Activated CD4-positive, alpha-beta T cell treated with anti-CD3 and anti-CD28 coated beads, Interleukin-2, amount 50 U/mL, for 48 hours (primary cell): ENCODE measurements at regions not wholly inside any gene's neighbourhood (a gene's known extent, or its start where the extent isn't known, plus 50 kb on each side); places are given as distances from the start of the nearest gene placed in this dataset.

ENCODE experiments used
- DNase-seq, 2 experiments: peaks; one replicate each; pipeline ENCODE4 v3.0.0-alpha.2; 2020

DNA sequence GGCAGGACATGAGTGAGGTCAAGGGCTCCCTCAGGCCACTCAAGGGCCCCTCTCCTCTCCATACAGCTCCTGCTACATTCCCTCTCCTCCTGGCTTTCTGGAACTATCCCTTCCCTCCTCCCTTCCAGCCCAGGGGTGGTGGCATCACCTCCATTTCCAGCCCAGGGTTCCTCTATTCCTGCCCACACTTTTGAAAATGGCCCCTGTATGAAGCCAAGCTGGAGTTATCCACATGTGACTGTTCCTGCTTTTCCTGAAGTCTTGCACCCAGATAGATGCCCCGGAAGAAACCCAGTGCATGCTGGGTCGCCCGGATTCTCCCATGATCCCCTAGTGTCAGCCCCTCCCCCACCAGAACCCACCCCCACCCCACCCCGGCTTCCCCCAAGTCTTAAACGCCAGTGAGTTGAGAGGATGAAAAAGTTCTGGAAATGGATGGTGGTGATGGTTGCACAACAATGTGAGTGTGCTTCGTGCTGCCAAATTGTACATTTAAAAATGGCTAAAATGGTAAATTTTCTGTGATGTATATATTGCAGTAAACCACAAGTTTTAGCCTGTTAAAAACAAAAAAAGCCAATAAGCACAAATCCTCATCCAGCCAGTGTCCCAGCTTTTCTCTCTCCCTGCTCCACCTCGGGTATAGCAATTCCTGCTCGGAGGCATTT lies 136.9 kb downstream of the SCARB1 start:
- no peak for DNase-seq

DNA sequence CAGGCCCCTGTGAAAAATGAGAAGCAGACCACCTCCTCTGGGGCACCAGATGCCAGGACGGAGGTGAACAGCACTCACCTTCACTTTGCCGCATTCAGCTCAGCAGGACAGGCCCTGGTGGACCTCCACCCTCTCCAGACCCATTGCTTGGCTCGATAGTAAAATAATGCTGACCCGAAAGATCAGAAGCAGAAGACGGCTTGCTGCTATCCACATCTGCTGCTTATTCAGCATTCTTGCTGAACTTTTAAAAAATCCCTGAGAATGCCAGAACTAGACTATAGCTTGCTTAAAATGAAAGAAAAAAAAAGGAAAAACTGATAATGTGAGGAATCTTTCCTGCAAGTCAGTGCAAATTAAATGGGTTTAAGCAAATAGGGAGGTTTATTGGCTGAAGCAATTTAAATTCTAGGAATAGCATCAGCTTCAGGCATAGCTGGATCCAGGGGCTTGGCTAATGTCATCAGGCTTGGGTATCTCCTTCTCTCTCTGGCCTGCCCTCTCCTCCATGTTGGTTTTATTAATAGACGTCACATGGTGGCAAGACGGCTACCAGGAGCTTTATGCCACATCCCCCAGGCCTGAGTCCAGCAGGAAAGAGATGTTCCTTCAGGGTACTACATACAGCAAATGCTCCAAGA lies 137.9 kb downstream of the SCARB1 start:
- no peak for DNase-seq

DNA sequence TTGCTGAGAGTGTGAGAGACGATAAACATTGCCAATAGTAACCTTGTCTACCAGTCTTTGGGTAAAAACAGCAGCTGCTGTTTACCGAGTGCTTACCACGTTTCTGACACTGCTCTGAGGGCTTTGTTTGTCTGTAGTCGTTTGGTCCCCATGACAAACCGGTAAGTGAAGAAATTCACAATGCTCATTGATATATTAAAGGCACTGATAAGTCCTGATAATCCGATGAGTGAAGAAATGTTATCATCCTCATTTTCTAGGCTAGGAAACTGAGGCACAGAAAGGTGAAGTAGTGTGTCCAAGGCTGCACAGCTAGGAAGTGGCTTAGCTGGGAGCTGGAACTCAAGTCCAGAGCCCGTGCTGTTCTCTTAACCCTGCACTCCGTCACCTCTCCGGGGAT lies 138.6 kb downstream of the SCARB1 start:
- no peak for DNase-seq

DNA sequence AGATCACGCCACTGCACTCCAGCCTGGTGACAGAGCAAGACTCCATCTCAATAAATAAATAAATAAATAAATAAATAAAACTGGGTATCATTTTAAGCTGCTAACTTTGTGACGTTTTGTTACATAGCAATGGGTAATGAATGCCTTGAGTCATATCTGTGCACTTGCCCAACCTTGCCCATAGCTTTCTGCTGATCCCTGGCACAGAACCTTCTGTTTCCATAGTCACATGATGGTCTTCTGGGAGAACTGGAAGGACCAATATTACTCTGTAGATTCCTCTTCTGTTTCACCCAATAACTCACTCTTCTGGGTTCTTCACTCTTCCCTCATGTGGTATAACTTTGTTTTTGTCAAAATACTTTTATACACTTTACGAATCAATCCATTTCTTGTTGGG lies 140.8 kb downstream of the SCARB1 start:
- DNase-seq, result no peak

DNA sequence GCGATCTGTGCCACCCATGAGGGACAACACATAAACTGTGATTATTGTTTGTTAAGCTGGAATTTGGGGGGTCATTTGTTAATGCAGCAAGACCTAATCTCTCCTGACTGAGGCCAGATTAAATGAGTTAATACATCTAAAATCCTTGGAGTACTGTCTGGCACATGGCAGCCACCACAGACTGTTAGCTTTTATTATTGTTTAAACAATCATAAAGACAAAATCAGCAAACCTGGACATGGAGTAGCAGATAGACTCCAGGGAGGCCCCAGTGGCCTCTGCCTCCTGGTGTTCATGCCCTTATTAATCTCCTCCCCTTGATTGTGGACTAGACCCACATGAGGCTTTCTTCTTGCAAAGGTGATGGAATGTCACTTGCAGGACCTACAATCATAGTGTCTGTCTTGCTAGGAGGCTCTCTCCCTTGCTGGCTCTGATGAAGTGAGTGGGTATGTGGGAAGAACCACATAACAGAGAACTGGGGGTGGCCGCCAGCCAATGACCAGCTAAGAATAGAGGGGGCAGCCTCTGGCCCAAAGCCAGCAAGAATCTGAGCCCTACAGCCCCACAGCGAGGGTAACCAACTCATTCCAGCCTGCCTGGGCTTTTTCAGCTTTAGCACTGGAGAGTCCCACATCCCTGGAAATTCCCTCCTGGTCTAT lies 142.0 kb downstream of the SCARB1 start:
- no peak for DNase-seq

- DNase-seq, result no peak
These were observed 142.8 kb downstream of the SCARB1 start for GRCh38 chr12:124720681-124721500.

- no peak for DNase-seq
These were observed 143.5 kb downstream of the SCARB1 start for GRCh38 chr12:124720004-124720680.

DNA sequence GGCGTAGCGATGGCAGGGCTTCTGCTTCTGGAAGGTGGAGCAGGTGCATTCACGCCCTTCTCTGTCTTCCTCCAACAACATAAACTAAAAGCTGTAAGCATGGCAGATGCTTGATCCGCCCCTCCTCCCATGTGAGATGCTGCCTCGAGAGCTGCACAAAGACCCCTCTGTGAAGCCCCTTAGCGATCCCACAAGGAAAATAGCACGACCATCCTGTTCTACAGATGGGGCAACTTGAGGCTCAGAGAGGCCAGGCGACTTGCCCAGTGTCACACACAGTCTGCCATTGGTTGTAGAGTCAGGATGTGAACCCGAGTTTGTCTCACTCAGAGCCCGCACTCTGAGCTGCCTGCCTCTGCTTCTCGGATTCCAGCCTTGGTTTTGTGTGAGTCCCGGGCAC lies 144.4 kb downstream of the SCARB1 start:
- DNase-seq, result no peak

DNA sequence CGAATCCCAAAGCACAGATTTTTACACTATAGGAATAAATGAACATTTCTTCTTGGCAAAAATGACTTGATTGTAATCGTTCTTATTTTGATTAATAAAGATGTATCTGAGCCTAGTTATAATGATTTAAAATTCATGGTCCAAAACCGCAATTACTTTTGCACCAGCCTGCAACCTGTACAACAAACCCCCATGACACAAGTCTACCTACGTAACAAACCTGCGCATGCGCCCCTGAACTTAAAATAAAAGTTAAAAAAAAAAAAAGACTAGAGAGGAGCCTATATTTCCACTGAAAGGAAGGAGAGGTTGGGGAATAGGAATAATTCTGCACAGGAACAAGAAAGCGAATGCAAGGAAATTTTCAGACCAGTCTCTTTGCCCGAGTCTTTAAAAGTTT lies 145.2 kb downstream of the SCARB1 start:
- no peak for DNase-seq

DNA sequence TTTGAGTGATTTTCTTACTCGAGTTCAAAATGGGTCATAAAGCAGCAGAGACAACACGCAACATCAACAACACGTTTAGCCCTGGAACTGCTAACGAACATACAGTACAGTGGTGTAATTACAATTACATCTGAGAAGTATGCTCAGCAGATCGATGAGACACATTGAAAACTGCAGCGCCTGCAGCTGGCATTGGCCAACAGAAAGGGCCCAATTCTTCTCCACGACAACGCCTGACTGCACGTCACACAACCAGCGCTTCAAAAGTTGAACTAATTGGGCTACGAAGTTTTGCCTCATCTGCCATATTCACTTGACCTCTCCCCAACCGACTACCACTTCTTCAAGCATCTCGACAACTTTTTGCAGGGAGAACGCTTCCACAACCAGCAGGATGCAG lies 145.6 kb downstream of the SCARB1 start:
- no peak for DNase-seq

GRCh38 chr12:124717318-124717717 lies 146.3 kb downstream of the SCARB1 start:
- no peak for DNase-seq

- no peak for DNase-seq
These were observed 147.2 kb downstream of the SCARB1 start for GRCh38 chr12:124716208-124717130.

GRCh38 chr12:124715121-124715990 lies 147.9 kb upstream of the NCOR2 start:
- DNase-seq, result no peak

GRCh38 chr12:124713436-124714082 lies 146.1 kb upstream of the NCOR2 start:
- peak; percentile 48 to 72 for DNase-seq

- peak in 1 of 2 experiments; percentile 16 for DNase-seq
These were observed 145.6 kb upstream of the NCOR2 start for GRCh38 chr12:124713041-124713435.

GRCh38 chr12:124711344-124711743 lies 143.9 kb upstream of the NCOR2 start:
- DNase-seq, result no peak

DNA sequence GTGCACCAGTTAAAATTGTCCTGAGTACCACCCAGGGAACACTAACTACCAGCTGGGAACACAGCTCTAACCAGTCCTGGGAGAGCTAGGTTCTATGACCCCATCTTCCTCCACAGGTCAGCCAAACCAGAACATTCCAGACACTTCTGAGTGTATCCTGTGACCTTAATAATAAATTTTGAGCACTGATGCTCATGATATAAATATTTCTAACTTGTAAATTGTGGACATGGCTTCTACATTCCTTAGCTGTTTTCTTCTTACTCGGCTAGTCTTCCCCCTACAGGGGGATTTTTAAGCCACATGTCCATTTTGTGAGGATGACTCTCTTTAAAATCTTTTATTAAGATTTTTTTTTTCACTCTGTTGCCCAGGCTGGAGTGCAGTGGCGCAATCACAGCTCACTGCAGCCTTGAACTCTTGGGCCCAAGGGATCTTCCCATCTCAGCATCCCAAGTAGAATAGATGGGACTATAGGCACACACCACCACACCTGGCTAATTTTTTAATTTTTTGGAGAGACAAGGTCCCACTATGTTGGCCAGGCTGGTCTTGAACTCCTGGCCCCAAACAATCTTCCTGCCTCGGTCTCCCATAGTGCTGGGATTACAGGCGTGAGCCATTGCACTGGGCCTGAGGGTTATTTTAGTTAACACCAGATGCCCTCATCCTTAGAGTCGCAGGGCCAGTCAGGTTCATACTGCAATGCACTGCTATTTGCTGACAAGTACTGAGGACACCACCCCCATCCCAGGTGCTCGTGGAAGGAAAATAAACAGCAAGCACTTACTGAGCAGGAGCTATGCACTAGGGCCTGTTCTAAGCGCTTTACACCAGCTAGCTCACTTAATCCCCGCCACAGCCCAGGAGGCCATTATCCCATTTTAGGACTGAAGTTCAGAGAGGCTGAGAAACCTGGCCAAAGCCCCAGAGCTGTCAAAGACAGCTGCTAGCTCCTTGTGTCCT lies 142.6 kb upstream of the NCOR2 start:
- no peak for DNase-seq

GRCh38 chr12:124707316-124707715 lies 139.9 kb upstream of the NCOR2 start:
- no peak for DNase-seq

- no peak for DNase-seq
These were observed 139.0 kb upstream of the NCOR2 start for GRCh38 chr12:124706363-124706762.
